ENCODE measurements at regions not wholly inside any gene's neighbourhood (a gene's known extent, or its start where the extent isn't known, plus 50 kb on each side); places are given as distances from the start of the nearest gene placed in this dataset.

DNA sequence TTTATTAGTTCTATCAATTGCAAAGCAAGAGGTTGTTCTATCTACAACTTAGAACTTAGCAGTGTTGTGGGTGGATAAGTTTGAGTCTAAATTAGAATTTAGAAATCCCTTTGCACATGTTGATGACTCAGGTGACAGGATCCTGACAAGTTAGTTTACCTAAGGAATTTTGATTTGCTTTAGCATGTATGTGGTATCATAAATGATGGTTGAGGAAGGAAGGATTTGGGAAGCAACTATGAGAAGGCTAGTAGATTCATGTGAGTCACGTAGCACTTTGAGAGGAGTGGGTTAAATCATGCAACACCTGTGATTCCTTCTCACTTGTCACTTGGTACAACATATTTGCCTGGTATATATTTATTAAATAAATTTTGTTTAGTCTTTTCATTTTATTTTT lies 223.7 kb upstream of the USP25 start:
- Histone ChIP-seq H3K4me3 (ENCODE audit: low read length in 3 of 3) (no peak overlapping the region), H3K9ac (ENCODE audit: low read depth in 1 of 3, low read length in 3 of 3) (no peak overlapping the region), H3K27ac (ENCODE audit: low read depth, low read length) (no peak overlapping the region), H3K4me1 (ENCODE audit: control insufficient read depth in 3 of 3, insufficient read depth in 3 of 3, low read length in 3 of 3) (no peaks in the 10 kb centered on the region), H3K9me3 (ENCODE audit: control insufficient read depth in 3 of 3, low read length in 3 of 3) (no peaks in the 10 kb centered on the region), H3K36me3 (ENCODE audit: control insufficient read depth in 3 of 3, insufficient read depth in 3 of 3, low read length in 3 of 3) (no peaks in the 10 kb centered on the region), H3K27me3 (ENCODE audit: control insufficient read depth in 3 of 3, insufficient read depth in 3 of 3, low read length in 3 of 3) (no peaks in the 10 kb centered on the region)

DNA sequence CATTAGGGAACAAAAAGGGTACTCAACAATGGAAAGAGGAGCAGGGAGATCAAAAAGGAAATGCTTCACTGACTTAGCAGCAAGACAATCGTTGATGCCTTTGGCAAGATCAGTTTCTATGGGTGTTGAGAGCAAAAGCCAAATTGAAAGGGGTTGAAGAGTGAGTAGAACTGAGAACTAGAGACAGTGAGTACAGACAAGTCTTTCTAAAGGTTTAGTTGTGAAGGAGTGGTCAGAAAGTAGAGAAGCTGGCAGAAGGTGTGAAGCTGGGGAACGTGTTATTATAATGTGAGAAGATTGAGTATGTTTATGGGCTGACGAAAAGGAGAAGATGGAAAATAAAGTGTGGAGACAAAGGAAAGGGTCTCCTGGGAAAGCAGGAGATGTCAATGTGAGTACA lies 221.2 kb upstream of the USP25 start:
- Histone ChIP-seq H3K9ac (ENCODE audit: low read depth in 1 of 3, low read length in 3 of 3) (no peak overlapping the region), H3K9me3 (ENCODE audit: control insufficient read depth in 3 of 3, low read length in 3 of 3) (no peaks in the 10 kb centered on the region), H3K4me1 (ENCODE audit: control insufficient read depth in 3 of 3, insufficient read depth in 3 of 3, low read length in 3 of 3) (no peaks in the 10 kb centered on the region), H3K36me3 (ENCODE audit: control insufficient read depth in 3 of 3, insufficient read depth in 3 of 3, low read length in 3 of 3) (no peaks in the 10 kb centered on the region), H3K27ac (ENCODE audit: low read depth, low read length) (no peak overlapping the region), H3K27me3 (ENCODE audit: control insufficient read depth in 3 of 3, insufficient read depth in 3 of 3, low read length in 3 of 3) (no peaks in the 10 kb centered on the region), H3K4me3 (ENCODE audit: low read length in 3 of 3) (no peak overlapping the region)

DNA sequence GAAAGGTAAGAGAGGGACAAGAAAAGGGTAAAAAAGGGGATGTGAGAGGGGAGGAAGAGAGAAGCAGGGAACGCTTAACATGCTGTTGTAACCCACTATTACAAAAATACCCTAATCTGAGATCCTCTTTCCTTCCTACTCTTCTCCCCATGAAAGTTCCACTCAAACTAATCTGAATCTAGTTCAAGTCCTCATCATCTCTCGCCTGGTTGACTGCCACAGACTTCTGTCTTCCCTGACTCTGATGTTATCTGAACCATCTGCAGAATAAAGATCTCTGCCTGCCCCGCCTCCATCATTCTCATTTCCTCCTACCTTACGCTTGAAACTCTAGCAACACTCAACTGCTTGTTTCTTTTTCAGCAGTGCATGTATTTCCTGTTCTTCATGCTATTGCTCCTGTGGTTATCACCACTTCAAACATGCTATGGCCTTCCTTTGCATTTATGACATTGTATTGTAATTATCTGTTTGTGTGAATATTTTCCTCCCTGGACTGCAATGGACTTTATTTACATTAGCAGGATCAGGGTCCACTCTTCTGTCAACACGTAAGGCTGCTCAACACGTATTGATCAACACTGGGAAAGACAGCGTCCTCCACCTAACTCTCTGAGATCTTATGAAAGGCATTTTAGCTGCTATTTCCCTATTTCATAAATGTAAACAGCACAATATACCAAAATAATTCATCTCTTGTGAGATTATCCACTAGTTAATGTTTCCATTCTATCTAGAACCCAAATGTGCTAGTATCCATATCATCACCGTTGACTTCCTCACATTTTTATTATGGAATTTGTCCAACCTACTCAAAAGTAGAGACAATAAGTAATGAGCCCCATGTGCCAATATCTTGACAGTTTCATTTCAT lies 215.5 kb upstream of the USP25 start:
- no peaks in the 10 kb centered on the region for H3K36me3 ChIP-seq (ENCODE audit: control insufficient read depth in 3 of 3, insufficient read depth in 3 of 3, low read length in 3 of 3)
- H3K27me3 ChIP-seq (ENCODE audit: control insufficient read depth in 3 of 3, insufficient read depth in 3 of 3, low read length in 3 of 3), result no peaks in the 10 kb centered on the region
- H3K9ac ChIP-seq (ENCODE audit: low read depth in 1 of 3, low read length in 3 of 3), result no peak overlapping the region
- H3K9me3 ChIP-seq (ENCODE audit: control insufficient read depth in 3 of 3, low read length in 3 of 3), result no peaks in the 10 kb centered on the region
- H3K27ac ChIP-seq (ENCODE audit: low read depth, low read length), result no peak overlapping the region
- H3K4me3 ChIP-seq (ENCODE audit: low read length in 3 of 3), result no peak overlapping the region
- no peaks in the 10 kb centered on the region for H3K4me1 ChIP-seq (ENCODE audit: control insufficient read depth in 3 of 3, insufficient read depth in 3 of 3, low read length in 3 of 3)

DNA sequence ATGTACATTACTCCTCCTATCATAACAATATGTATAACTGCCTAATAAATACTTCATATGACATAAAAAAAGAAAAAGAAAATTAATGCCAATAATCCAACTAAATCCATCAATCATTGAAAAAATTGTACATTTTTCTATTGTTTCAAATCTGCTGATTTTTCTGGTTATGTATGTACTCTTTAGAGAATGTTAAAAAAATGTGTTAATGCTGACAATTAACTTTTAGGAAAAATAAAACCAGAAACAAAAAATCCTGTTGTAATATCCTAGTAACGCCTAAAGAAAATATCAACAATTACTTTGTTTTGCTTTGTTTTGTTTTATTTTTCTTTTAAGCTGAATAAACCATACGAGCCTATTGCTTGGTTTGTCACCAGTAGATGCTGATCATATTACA lies 213.9 kb upstream of the USP25 start:
- Histone ChIP-seq H3K36me3 (ENCODE audit: control insufficient read depth in 3 of 3, insufficient read depth in 3 of 3, low read length in 3 of 3) (no peaks in the 10 kb centered on the region), H3K27me3 (ENCODE audit: control insufficient read depth in 3 of 3, insufficient read depth in 3 of 3, low read length in 3 of 3) (no peaks in the 10 kb centered on the region), H3K9me3 (ENCODE audit: control insufficient read depth in 3 of 3, low read length in 3 of 3) (no peaks in the 10 kb centered on the region), H3K4me1 (ENCODE audit: control insufficient read depth in 3 of 3, insufficient read depth in 3 of 3, low read length in 3 of 3) (no peaks in the 10 kb centered on the region), H3K4me3 (ENCODE audit: low read length in 3 of 3) (no peak overlapping the region), H3K9ac (ENCODE audit: low read depth in 1 of 3, low read length in 3 of 3) (no peak overlapping the region), H3K27ac (ENCODE audit: low read depth, low read length) (no peak overlapping the region)

DNA sequence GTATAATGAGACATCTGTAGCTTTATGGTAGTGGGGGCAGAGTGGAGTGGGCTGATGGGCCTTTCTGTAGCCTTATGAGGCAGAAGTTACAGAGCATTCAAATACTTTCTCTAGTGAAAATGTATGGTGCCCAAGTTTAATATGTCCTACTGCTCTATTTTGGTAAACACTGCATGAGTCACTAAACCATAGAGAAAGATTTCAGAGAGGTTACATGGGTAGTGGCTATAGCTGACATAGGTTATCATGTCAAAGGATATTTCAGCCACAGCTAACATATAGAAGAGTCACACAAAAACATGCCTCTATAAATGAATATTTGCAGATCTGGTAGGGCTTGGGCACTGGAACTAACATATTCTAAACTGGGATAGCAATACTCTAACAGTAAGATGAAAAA lies 212.4 kb upstream of the USP25 start:
- Histone ChIP-seq H3K4me3 (ENCODE audit: low read length in 3 of 3) (no peak overlapping the region), H3K36me3 (ENCODE audit: control insufficient read depth in 3 of 3, insufficient read depth in 3 of 3, low read length in 3 of 3) (no peaks in the 10 kb centered on the region), H3K4me1 (ENCODE audit: control insufficient read depth in 3 of 3, insufficient read depth in 3 of 3, low read length in 3 of 3) (no peaks in the 10 kb centered on the region), H3K27me3 (ENCODE audit: control insufficient read depth in 3 of 3, insufficient read depth in 3 of 3, low read length in 3 of 3) (no peaks in the 10 kb centered on the region), H3K9ac (ENCODE audit: low read depth in 1 of 3, low read length in 3 of 3) (no peak overlapping the region), H3K9me3 (ENCODE audit: control insufficient read depth in 3 of 3, low read length in 3 of 3) (peaks cover 0 to 2% (median 0%) of the 10 kb centered on the region in 3 donors), H3K27ac (ENCODE audit: low read depth, low read length) (no peak overlapping the region)

DNA sequence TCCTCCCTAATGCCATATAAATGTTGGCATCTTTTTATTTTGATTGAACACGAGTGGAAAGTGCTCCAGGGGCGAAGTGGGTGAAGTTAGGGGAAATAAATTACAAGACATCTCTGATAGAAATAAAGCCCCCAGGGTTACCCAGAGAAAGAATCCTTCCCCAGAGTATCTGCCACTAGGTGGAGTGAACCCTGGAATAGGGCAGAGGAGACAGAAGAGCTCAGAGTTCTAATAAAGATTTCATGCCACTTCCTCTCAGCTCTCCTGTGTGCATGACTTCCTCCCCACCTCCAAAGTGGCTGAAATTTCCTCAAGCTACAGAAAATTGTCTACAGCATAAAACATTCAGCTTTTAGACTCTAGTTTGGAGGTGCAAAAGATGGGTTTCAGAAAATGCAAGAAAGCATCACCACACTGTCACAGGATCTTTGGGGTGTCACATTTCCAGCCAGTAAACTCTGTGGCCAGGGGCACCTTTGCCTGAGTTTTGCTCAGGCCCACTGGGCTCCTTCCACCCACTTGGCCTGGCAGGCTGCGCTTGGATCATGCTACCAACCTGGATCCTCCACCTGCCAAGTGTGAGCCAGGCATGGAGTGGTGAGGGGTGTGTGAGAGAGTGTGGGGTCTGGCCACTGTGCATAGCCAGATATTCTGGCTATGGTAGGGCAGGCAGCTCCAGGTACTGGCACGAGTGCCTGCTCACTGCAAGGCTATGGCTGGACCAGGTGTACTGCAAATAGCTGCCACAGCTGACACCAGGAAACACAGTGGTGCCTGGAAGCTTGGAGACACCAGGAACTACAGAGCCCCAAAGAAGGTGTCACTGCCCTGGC lies 208.8 kb upstream of the USP25 start:
- Histone ChIP-seq H3K27ac (ENCODE audit: low read depth, low read length) (no peak overlapping the region), H3K4me1 (ENCODE audit: control insufficient read depth in 3 of 3, insufficient read depth in 3 of 3, low read length in 3 of 3) (no peaks in the 10 kb centered on the region), H3K27me3 (ENCODE audit: control insufficient read depth in 3 of 3, insufficient read depth in 3 of 3, low read length in 3 of 3) (no peaks in the 10 kb centered on the region), H3K9ac (ENCODE audit: low read depth in 1 of 3, low read length in 3 of 3) (no peak overlapping the region), H3K9me3 (ENCODE audit: control insufficient read depth in 3 of 3, low read length in 3 of 3) (peaks cover 0 to 2% (median 0%) of the 10 kb centered on the region in 3 donors), H3K36me3 (ENCODE audit: control insufficient read depth in 3 of 3, insufficient read depth in 3 of 3, low read length in 3 of 3) (no peaks in the 10 kb centered on the region), H3K4me3 (ENCODE audit: low read length in 3 of 3) (no peak overlapping the region)

DNA sequence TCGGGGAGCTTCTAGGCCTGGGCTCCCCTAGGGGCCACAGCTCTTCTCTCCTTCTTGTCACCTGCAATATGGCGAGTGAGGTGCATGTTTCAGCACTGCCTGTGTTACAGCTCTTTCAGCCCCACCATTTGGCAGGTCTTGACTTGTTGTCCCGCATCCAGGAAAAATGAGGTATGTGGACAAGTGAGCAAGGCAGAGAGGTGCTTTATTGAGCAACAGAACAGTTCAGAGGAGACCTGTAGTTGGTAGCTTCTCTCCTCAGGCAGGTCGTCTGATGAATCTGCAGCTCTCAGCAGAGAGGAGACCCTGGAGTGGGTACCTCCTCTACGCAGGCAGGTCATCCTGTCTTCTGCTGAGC lies 208.2 kb upstream of the USP25 start:
- Histone ChIP-seq H3K4me3 (ENCODE audit: low read length in 3 of 3) (no peak overlapping the region), H3K36me3 (ENCODE audit: control insufficient read depth in 3 of 3, insufficient read depth in 3 of 3, low read length in 3 of 3) (no peaks in the 10 kb centered on the region), H3K27ac (ENCODE audit: low read depth, low read length) (no peak overlapping the region), H3K4me1 (ENCODE audit: control insufficient read depth in 3 of 3, insufficient read depth in 3 of 3, low read length in 3 of 3) (no peaks in the 10 kb centered on the region), H3K27me3 (ENCODE audit: control insufficient read depth in 3 of 3, insufficient read depth in 3 of 3, low read length in 3 of 3) (no peaks in the 10 kb centered on the region), H3K9ac (ENCODE audit: low read depth in 1 of 3, low read length in 3 of 3) (no peak overlapping the region), H3K9me3 (ENCODE audit: control insufficient read depth in 3 of 3, low read length in 3 of 3) (peaks cover 0 to 2% (median 0%) of the 10 kb centered on the region in 3 donors)

DNA sequence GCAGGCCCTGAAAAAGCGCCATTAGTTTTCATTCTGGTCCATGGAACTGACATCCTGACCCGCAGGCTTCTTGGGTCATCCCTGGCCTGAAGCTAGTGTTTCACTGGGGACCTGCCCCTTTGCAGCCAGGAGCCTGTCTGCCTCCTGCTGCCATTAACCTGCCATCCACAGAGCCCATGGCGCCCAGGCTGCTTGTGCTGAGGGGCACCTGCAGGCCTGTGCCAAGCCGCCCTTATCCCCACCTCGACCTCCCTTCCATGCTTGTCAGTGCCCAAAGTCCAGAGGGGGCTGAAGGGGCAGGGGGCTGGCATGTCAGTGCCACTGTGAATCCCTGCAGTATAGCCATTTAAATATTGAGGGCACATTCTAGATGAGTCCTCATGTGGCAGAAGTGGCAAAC lies 207.6 kb upstream of the USP25 start:
- Histone ChIP-seq H3K9me3 (ENCODE audit: control insufficient read depth in 3 of 3, low read length in 3 of 3) (peaks cover 0 to 2% (median 0%) of the 10 kb centered on the region in 3 donors), H3K9ac (ENCODE audit: low read depth in 1 of 3, low read length in 3 of 3) (no peak overlapping the region), H3K27me3 (ENCODE audit: control insufficient read depth in 3 of 3, insufficient read depth in 3 of 3, low read length in 3 of 3) (no peaks in the 10 kb centered on the region), H3K36me3 (ENCODE audit: control insufficient read depth in 3 of 3, insufficient read depth in 3 of 3, low read length in 3 of 3) (no peaks in the 10 kb centered on the region), H3K27ac (ENCODE audit: low read depth, low read length) (no peak overlapping the region), H3K4me1 (ENCODE audit: control insufficient read depth in 3 of 3, insufficient read depth in 3 of 3, low read length in 3 of 3) (no peaks in the 10 kb centered on the region), H3K4me3 (ENCODE audit: low read length in 3 of 3) (no peak overlapping the region)

DNA sequence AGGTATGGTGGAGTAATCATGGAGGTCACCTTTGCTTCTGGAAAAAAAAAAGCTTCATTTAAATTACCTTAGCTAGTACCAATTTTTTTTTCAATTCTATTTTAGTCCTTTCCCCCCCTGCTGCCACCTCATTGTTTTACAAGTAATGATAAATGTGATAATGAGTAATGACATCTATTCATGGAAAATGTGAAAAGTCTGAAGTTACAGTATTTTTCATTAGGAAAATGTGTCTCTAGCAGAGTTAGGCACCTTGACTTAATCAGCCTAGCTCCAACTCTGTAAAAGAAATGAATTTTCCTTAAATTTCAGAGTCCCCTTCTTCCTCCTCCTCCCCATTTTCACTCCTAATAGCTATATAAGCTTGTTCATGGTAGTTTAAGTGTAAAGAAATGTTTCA lies 204.9 kb upstream of the USP25 start:
- Histone ChIP-seq H3K27me3 (ENCODE audit: control insufficient read depth in 3 of 3, insufficient read depth in 3 of 3, low read length in 3 of 3) (no peaks in the 10 kb centered on the region), H3K9ac (ENCODE audit: low read depth in 1 of 3, low read length in 3 of 3) (no peak overlapping the region), H3K9me3 (ENCODE audit: control insufficient read depth in 3 of 3, low read length in 3 of 3) (peaks cover 0 to 2% (median 0%) of the 10 kb centered on the region in 3 donors), H3K4me3 (ENCODE audit: low read length in 3 of 3) (no peak overlapping the region), H3K36me3 (ENCODE audit: control insufficient read depth in 3 of 3, insufficient read depth in 3 of 3, low read length in 3 of 3) (no peaks in the 10 kb centered on the region), H3K4me1 (ENCODE audit: control insufficient read depth in 3 of 3, insufficient read depth in 3 of 3, low read length in 3 of 3) (no peaks in the 10 kb centered on the region), H3K27ac (ENCODE audit: low read depth, low read length) (no peak overlapping the region)

DNA sequence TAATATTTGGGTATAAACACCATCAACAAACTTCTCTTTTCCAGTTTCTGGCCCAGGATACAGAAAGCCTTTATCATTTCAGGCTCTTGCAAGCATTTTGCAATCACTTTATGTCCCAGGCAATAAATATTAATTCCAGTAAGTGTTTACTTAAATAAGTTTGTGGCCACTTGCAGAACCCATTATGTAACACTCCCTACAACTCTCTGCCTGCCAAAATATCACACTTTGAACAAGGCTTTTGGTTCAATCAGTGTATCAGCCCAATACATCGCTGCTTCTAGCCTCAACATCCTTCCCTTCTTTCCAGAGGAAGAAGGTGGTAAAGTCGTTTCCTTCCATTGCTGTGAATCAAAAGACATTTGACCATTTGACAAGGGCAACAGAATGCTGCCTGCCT lies 203.0 kb upstream of the USP25 start:
- no peak overlapping the region for H3K27ac ChIP-seq (ENCODE audit: low read depth, low read length)
- peaks cover 0 to 3% (median 0%) of the 10 kb centered on the region in 3 donors for H3K9me3 ChIP-seq (ENCODE audit: control insufficient read depth in 3 of 3, low read length in 3 of 3)
- H3K4me3 ChIP-seq (ENCODE audit: low read length in 3 of 3), result no peak overlapping the region
- H3K4me1 ChIP-seq (ENCODE audit: control insufficient read depth in 3 of 3, insufficient read depth in 3 of 3, low read length in 3 of 3), result no peaks in the 10 kb centered on the region
- no peak overlapping the region for H3K9ac ChIP-seq (ENCODE audit: low read depth in 1 of 3, low read length in 3 of 3)
- no peaks in the 10 kb centered on the region for H3K36me3 ChIP-seq (ENCODE audit: control insufficient read depth in 3 of 3, insufficient read depth in 3 of 3, low read length in 3 of 3)
- H3K27me3 ChIP-seq (ENCODE audit: control insufficient read depth in 3 of 3, insufficient read depth in 3 of 3, low read length in 3 of 3), result no peaks in the 10 kb centered on the region

All from skeletal muscle tissue (tissue), 3 donors.